GM19463 (cell line): ENCODE measurements at regions not wholly inside any gene's neighbourhood (a gene's known extent, or its start where the extent isn't known, plus 50 kb on each side); places are given as distances from the start of the nearest gene placed in this dataset.

Source experiments
- ATAC-seq: cut with Tn5 transposase; IDR thresholded peaks from one replicate; pipeline ENCODE4 v1.9.1; 2021; ENCODE audit warnings: mild to moderate bottlenecking, moderate library complexity; ENCODE audit not compliant: unreplicated experiment

GRCh38 chr3:109532257-109533216 lies 195.2 kb upstream of the DPPA4 start:
- no peak for ATAC-seq

- no peak for ATAC-seq
Observed at GRCh38 chr3:109545746-109546145, 208.4 kb upstream of the DPPA4 start.

GRCh38 chr3:109548192-109548938 lies 211.0 kb upstream of the DPPA4 start:
- ATAC-seq = no peak

GRCh38 chr3:109553591-109554371 lies 216.4 kb upstream of the DPPA4 start:
- ATAC-seq = no peak

GRCh38 chr3:109559389-109559788 lies 222.0 kb upstream of the DPPA4 start:
- no peak for ATAC-seq

- ATAC-seq = no peak
Observed at GRCh38 chr3:109563149-109563548, 225.8 kb upstream of the DPPA4 start.

GRCh38 chr3:109569135-109569846 lies 231.9 kb upstream of the DPPA4 start:
- no peak for ATAC-seq

GRCh38 chr3:109570408-109570807 lies 233.1 kb upstream of the DPPA4 start:
- ATAC-seq = no peak

GRCh38 chr3:109572301-109572700 lies 235.0 kb upstream of the DPPA4 start:
- ATAC-seq = no peak

GRCh38 chr3:109596991-109597390 lies 259.6 kb upstream of the DPPA4 start:
- ATAC-seq = no peak

- no peak for ATAC-seq
Observed at GRCh38 chr3:109597444-109597843, 260.1 kb upstream of the DPPA4 start.

GRCh38 chr3:109607897-109608296 lies 270.6 kb upstream of the DPPA4 start:
- ATAC-seq = no peak

- ATAC-seq = no peak
Observed at GRCh38 chr3:109608574-109608973, 271.2 kb upstream of the DPPA4 start.

- ATAC-seq = no peak
Observed at GRCh38 chr3:109618766-109619378, 281.5 kb upstream of the DPPA4 start.

- ATAC-seq = no peak
Observed at GRCh38 chr3:109631897-109632296, 294.6 kb upstream of the DPPA4 start.

GRCh38 chr3:109640146-109640652 lies 302.9 kb upstream of the DPPA4 start:
- no peak for ATAC-seq

- no peak for ATAC-seq
Observed at GRCh38 chr3:109642025-109642424, 304.7 kb upstream of the DPPA4 start.

GRCh38 chr3:109643590-109643989 lies 306.2 kb upstream of the DPPA4 start:
- no peak for ATAC-seq

- ATAC-seq = no peak
Observed at GRCh38 chr3:109644332-109644731, 307.0 kb upstream of the DPPA4 start.

- ATAC-seq = no peak
Observed at GRCh38 chr3:109644746-109645145, 307.4 kb upstream of the DPPA4 start.
